NOMO-1 (cell line): ENCODE measurements at regions not wholly inside any gene's neighbourhood (a gene's known extent, or its start where the extent isn't known, plus 50 kb on each side); places are given as distances from the start of the nearest gene placed in this dataset.

Experiments
- DNase-seq, 2 experiments: peaks; one replicate each; lab custom pipeline; 2025; ENCODE audit not compliant: unreplicated experiment in 2 of 2; lab: John Stamatoyannopoulos, UW

DNA sequence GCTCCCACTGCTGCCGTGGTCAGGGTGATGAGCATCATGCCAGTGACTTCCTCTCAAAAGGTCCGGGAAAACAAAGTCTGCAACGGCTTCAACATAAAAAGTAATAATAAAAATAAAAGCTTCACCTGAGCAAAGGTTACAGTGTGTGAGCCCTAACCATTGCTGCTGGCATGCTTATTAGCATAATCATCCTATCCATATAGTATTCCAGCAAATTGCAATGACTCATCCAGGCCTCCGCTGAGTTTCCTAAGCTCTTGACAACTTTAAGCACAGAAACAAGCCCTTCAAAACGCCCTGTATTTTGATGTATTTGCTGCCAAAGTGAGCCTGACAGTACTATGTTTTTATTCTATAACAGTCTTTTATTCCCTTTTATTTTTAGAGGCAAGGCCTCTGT, 100.5 kb downstream of the AASDH start:
- DNase-seq, result no peak

GRCh38 chr4:56283375-56283774, 103.9 kb downstream of the AASDH start:
- no peak for DNase-seq

GRCh38 chr4:56282004-56282403, 105.3 kb downstream of the AASDH start:
- DNase-seq, result no peak

GRCh38 chr4:56276547-56276946, 110.7 kb downstream of the AASDH start:
- DNase-seq, result no peak

DNA sequence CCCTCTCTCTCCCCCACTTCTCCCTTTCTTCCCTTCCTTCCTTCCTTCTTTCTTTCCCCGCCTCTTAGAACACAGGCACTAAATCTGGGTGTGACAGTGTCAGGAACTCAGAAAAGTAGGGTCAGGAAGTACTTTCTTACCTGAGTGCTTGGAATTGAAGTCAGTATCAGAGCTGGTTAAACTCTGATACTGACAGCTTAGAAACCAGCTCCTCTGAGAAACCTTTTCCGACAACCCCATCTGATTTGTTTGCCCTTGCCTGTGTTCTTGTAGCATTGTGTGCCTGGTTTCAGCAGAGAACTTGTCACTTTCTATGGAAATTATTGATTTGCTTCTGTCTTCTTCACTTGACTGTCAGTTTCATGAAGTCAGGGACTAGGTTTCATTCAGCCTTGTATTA, 113.9 kb downstream of the AASDH start:
- no peak for DNase-seq

- no peak for DNase-seq
Measured at GRCh38 chr4:56272927-56273326, 114.4 kb downstream of the AASDH start.

DNA sequence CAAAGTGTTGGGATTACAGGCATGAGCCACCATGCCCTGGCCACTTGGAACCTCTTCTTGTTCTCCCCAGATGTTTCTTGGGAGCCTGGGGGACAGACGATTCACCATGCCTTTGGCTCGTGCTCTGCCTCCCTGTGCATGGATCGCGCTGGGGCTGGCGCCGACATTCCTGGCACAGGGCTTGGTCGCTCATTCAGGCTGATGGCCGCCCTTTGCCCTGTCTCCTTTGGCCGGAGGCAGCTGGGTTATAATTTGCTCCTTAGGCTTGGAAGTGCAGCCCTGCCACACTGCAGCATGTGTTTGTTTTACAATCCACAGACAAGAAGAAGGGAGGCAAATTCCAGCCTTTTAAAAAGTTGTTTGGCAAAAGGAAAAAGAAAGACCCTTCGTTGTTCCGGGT, 115.3 kb downstream of the AASDH start:
- no peak for DNase-seq

DNA sequence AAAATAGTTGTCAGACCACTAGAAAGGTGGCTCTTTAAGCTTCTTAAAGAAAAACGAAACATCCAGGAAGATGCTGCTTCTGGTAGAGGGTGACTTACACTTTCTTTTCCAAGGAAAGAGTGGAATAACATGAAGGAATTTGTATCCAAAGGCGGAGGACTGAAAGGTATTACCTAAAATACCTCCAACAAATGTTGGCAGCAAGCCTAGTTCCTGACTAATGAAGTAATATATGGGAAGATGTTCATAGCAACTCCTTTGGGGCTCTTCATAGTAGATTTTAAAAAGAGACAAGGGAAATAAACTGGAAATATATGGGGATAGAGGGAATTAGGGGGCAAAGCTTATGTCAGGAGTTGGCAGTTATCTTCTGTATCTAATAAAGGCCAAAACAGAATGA, 116.2 kb downstream of the AASDH start:
- DNase-seq, result no peak

DNA sequence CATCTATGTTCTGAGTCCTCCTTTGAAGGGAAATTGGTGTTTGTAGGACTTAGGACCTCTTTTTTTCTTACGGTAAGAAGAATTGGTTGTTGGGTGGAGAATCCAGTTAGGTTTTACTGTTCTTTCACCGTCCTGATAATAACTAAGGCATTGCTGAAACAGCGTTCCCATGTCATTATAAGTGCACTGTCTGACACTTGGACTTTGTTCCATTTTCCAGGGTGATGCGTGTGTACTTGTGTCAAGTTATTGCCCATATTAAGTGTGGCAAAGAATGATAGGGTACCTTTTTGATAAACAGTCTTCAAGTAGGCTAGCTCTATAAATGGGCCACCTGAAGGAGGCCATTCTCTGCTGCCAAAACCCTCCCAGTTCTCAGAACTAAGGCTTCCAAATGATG, 119.7 kb downstream of the AASDH start:
- no peak for DNase-seq

DNA sequence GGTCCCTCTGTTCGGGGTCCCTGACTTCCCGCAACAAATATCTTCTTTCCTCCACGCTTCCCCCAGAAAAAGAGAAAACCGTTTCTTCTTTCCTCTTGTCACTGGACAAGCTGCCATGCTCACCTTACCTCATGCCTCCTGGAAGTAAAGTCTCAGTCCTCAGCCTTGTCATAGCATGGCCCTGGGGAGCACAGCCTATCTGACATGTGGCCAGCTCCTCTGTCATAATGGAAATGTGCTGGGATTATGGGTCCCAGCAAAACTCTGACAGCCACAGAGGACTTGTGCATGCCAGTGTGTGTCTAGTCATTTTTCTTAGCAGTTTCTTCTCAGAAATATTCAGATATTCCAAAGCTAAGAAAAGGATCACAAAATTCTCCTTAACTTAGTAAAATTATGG, 122.4 kb downstream of the AASDH start:
- DNase-seq, result no peak

- no peak for DNase-seq
Measured at GRCh38 chr4:56261027-56261426, 126.3 kb downstream of the AASDH start.

DNA sequence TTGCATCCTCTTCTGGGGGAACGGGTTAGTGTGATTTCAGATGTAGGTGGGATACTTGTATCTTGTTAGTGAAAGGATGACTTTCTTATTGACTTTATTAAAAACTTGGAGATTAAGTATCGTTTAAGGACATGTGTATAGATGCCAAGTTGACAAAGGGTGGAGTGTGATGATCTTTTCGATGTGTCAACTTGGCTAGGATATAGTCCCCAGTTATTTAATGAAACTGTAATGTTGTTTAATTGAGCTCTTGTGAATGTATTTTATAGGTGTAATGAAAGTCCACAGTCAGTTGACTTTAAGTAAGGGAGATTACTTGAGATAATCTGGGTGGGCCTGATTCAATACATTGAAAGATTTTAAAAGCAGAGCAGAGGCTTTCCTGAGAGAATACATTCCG, 127.0 kb downstream of the AASDH start:
- no peak for DNase-seq

DNA sequence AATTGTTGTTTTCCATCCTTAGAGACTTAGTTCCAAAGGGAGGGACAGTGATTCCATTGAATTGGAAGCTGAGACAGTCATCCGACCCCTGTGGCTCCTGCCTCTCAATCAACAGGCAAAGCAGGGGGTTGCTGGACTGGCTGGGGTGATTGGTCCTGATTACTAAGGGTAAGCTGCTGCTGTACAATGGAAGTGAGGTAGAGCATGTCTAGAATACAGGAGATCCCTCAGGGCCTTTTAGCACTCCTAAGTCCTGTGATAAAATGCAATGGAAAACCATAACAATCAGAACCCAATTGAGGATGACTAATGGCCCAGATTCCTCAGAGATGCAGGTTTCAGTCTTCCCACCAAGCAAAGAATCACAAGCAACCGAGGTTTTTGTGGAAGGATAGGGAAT, 127.6 kb downstream of the AASDH start:
- DNase-seq, result no peak

DNA sequence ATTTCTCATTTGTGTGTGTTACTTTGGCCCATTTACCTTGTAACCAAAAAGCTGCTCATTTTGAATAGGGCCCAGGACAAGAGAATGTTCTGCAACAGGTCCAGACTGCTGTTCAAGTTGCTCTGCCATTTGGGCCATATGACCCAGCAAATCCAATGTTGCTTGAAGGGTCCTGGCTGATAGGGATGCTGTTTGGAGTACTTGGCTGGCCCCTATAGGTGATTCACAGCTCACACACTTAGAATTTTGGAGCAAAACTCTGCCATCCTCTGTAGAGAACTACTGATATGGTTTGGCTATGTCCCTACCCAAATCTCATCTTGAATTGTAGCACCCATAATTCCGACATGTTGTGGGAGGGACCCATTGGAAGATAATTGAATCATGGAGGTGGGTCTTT, 131.5 kb downstream of the AASDH start:
- DNase-seq, result no peak

GRCh38 chr4:56253666-56254305, 133.5 kb downstream of the AASDH start:
- DNase-seq, result no peak

DNA sequence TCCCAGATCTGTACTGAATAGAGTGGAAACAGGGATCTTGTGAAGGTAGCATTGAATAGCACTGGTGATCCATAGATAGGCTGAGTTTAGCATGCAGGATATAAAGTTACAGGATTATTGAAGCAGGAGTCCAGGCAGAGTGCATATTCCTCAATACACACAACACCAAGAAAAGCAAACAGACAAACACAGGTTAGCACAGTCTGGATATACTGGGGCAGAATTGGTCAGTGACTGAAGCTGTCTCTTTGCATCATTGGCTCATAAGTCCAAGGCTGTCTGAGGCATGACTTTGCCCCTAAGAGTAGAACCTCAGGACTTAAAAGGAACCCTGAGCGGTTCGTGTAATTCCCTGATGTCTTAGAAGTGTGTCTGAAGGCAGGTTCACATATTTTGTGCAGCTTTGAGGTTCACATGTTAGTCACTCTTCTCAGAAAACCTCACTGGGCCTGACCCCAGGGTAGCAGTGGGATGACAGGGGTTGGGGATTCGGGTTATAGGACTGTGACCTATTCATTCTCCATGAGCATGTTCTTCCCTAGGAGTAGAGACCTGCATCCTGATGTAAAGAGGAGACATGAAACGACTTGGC, 134.6 kb downstream of the AASDH start:
- DNase-seq, result no peak

- DNase-seq, result no peak
Measured at GRCh38 chr4:56251556-56251955, 135.7 kb downstream of the AASDH start.

- no peak for DNase-seq
Measured at GRCh38 chr4:56250776-56251175, 136.5 kb downstream of the AASDH start.

- no peak for DNase-seq
Measured at GRCh38 chr4:56247646-56248045, 139.6 kb downstream of the AASDH start.

DNA sequence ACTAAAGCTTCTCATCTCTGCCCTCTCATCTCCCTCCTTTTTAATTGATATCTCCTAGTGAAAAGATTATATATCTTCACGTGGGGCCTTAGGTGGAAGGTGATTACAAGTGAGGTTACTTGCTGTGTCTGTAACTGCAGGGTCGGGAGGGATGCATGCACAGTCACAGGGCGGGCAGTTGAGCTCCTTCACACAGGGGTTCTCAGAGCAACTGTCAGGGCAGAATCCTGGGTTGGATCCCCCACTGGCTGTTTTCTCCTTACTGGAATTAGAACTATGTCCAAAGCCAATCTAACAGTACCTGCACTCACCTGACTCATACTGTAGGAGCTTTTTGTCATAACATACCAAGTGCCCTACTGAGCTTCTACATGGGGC, 141.1 kb downstream of the AASDH start:
- DNase-seq, result no peak

GRCh38 chr4:56245547-56246232, 141.6 kb downstream of the AASDH start:
- DNase-seq, result no peak

GRCh38 chr4:56244681-56245080, 142.6 kb downstream of the AASDH start:
- DNase-seq, result no peak
